T47D (cell line): ENCODE measurements at regions not wholly inside any gene's neighbourhood (a gene's known extent, or its start where the extent isn't known, plus 50 kb on each side); places are given as distances from the start of the nearest gene placed in this dataset.

ENCODE experiments used
- DNase-seq, 2 experiments: peaks; one replicate each; pipeline versions ENCODE4 v3.0.0 to v3.0.0-alpha.2; 2011 to 2012; ENCODE audit warnings: low read depth in 1 of 2, low spot score in 1 of 2
- JUND ChIP-seq: IDR thresholded peaks from 2 replicates; pipeline ENCODE4 v1.6.1; 2012; ENCODE audit warnings: low read depth
- in situ Hi-C: cut with HindIII; loops from 2 replicates; pipeline ENCODE4 v1.10.0; 2016; ENCODE audit warnings: low sequenced_read_pairs, low pct_unique_long_range_greater_than_20kb

GRCh38 chr5:17433406-17433805, 64.6 kb upstream of the TAF11L2 start:
- no peak for TF ChIP-seq JUND
- in situ Hi-C loops = no loop called here
- no peak for DNase-seq

GRCh38 chr5:17434982-17435381, 63.0 kb upstream of the TAF11L2 start:
- in situ Hi-C loops = no loop called here
- TF ChIP-seq JUND = no peak
- no peak for DNase-seq

GRCh38 chr5:17436350-17436749, 61.7 kb upstream of the TAF11L2 start:
- no peak for DNase-seq
- TF ChIP-seq JUND = no peak
- in situ Hi-C loops = no loop called here

DNA sequence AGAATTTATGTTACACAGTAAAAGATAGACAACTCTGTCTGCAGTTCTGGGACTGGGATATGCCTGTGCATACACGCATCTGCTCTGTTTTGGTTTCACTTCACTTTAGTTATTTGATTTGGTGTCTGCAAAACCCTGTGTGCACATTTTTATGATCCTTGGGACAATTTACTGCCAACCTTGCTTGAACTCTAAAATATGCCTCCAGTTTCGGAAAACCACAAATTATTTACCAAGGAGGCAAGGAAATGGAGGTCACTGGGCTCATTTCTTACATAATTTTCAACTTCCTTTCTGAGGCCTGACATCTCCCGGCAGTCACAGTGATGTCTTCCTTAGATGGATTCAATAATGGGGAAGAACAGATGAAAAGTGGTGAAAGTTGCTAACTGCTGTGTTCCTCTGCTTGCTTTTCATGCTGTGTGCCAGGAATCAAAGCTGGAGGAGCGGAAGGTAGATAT, 61.2 kb upstream of the TAF11L2 start:
- DNase-seq = no peak
- in situ Hi-C loops = no loop called here
- no peak for TF ChIP-seq JUND

- DNase-seq = no peak
- no peak for TF ChIP-seq JUND
- in situ Hi-C loops = no loop called here
Observed at GRCh38 chr5:17438027-17438426, 60.0 kb upstream of the TAF11L2 start.

GRCh38 chr5:17439956-17440355, 58.1 kb upstream of the TAF11L2 start:
- no peak for TF ChIP-seq JUND
- in situ Hi-C loops = no loop called here
- DNase-seq = no peak

GRCh38 chr5:17440766-17441165, 57.3 kb upstream of the TAF11L2 start:
- in situ Hi-C loops = no loop called here
- no peak for TF ChIP-seq JUND
- DNase-seq = no peak

- in situ Hi-C loops = no loop called here
- DNase-seq = no peak
- no peak for TF ChIP-seq JUND
Observed at GRCh38 chr5:17441351-17441750, 56.7 kb upstream of the TAF11L2 start.

- TF ChIP-seq JUND = no peak
- no peak for DNase-seq
- in situ Hi-C loops = no loop called here
Observed at GRCh38 chr5:17443333-17444130, 54.5 kb upstream of the TAF11L2 start.

DNA sequence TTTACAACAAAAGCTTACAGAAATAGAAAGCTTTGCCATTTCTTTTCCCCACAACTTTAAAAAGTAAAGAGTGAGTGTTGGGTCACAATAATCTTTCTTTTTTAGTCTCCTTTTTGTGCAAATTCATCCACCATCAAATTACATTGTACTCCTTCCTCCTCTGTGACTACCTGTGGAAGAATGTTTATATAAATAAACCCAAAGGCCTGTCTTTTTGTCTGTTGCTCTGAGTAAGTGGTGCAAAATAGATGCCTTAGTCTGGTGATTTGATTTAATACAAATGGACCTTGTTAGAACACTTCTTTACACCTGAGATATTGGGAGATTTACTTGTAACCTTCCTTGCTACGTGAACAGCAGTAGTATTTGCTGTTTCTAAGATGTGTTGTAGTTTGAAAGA, 53.5 kb upstream of the TAF11L2 start:
- no peak for DNase-seq
- in situ Hi-C loops = no loop called here
- no peak for TF ChIP-seq JUND

DNA sequence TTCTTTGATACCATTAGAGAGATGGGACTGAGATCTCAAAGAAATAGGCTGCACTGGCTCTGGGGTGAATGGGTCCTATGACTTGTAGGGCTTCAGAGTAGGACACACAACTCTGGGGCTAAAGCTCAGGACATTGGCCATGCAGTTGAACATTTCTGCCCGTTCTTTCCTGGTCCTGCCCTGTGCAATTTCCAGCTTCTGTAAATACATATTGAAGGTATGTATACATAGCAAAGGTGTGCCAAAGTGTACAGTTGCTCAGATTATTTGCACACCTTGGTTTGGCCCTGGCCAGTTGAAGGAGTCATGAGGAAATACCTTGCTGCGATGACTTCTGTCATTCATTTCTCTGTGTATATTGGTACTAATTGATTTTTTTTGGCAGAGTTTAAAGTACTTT, 52.8 kb upstream of the TAF11L2 start:
- DNase-seq = peak; percentile 10 to 39
- in situ Hi-C loops = no loop called here
- TF ChIP-seq JUND = no peak
